Psoas muscle (tissue), 7 donors: ENCODE measurements at regions not wholly inside any gene's neighbourhood (a gene's known extent, or its start where the extent isn't known, plus 50 kb on each side); places are given as distances from the start of the nearest gene placed in this dataset.
A peak's percentile ranks its signal among the peaks of the same experiment; 100 is the strongest.

Source experiments
- ATAC-seq, 4 donors: fragments of 200-7000 bp; cut with Tn5 transposase; one replicate each; pipeline ENCODE4 v1.9.1; 2020; ENCODE audit warnings: moderate library complexity in 3 of 4, mild to moderate bottlenecking in 2 of 4
- DNase-seq, 2 donors: peaks; one replicate each; pipeline ENCODE4 v3.0.0-alpha.2; 2020
- H3K27ac ChIP-seq: fragments of 200-600 bp; one replicate; pipeline ENCODE4 v1.8.0; 2022
- H3K27me3 ChIP-seq, 3 donors: fragments of 200-600 bp in 1 of 3; one replicate each; pipeline versions ENCODE4 v1.6.1 to v1.8.0; 2013 to 2022; ENCODE audit warnings: low read length in 2 of 3, mild to moderate bottlenecking in 2 of 3, moderate library complexity in 1 of 3; ENCODE audit not compliant: insufficient read depth in 3 of 3
- H3K36me3 ChIP-seq, 2 donors: fragments of 200-600 bp in 1 of 2; one replicate each; pipeline versions ENCODE4 v1.6.1 to v1.8.0; 2013 to 2022; ENCODE audit warnings: low read depth in 1 of 2, mild to moderate bottlenecking in 1 of 2, moderate library complexity in 1 of 2; ENCODE audit not compliant: insufficient read depth in 1 of 2
- H3K4me1 ChIP-seq: fragments of 200-600 bp; one replicate; pipeline ENCODE4 v1.8.0; 2022
- H3K4me3 ChIP-seq: fragments of 200-600 bp; one replicate; pipeline ENCODE4 v1.8.0; 2022; ENCODE audit warnings: mild to moderate bottlenecking
- H3K9me3 ChIP-seq: fragments of 200-600 bp; one replicate; pipeline ENCODE4 v1.8.0; 2022
- CTCF ChIP-seq: fragments of 200-600 bp; IDR thresholded peaks from one replicate; pipeline ENCODE4 v1.8.0; 2022; ENCODE audit warnings: antibody characterized with exemption
- WGBS, 3 donors: extraction: QIAGEN DNeasy Blood & Tissue Kit; methylation state at CpG; one replicate each; pipeline versions ENCODE4 v1.1.6 to v1.1.7; 2013; 5-methylcytosine and 5-hydroxymethylcytosine counted together
- intact Hi-C, 2 donors: fragments of 100-400 bp; cut with DNase I; formaldehyde crosslinking; loops; one replicate each; pipeline versions ENCODE4 v1.11.0 to v1.14.2; 2022
- donor health status: healthy with polysubstance abuse.
- donor health status: DM: no; HTN: no; CAD: no; lungs with moderate emphysema.
- donor health status: Bipolar disorder and iron deficiency.
- donor health status: healthy.
- donor health status: DM: yes; HTN: yes; CAD: no.
- donor health status: DM: no; HTN: no; CAD: no.
- donor health status: DM: yes; HTN: yes; CAD: no.

GRCh38 chr2:234335661-234336228 lies 161.1 kb downstream of the ARL4C start:
- Histone ChIP-seq H3K27me3 (peaks cover 0 to 4% (median 0%) of the 10 kb centered on the region in 3 donors), H3K4me1 (no peaks in the 10 kb centered on the region), H3K9me3 (no peaks in the 10 kb centered on the region), H3K27ac (no peak overlapping the region), H3K36me3 (no peaks in the 10 kb centered on the region), H3K4me3 (no peak overlapping the region)
- intact Hi-C loops: loop anchor here in 1 of 2 donors (1.0 kb wide), 1 partner anchor 17 kb away; no protein-coding TSS in a partner anchor
- DNase-seq (peak; percentile 75 to 86), ATAC-seq (peak; percentile 46 to 93 (median 87))
- WGBS, 3 donors: 9 to 11% (median 10%) methylated on average over 19 of the region's 19 CpGs
- no peak for TF ChIP-seq CTCF

GRCh38 chr2:234334756-234335155 lies 162.1 kb downstream of the ARL4C start:
- ATAC-seq (no peak), DNase-seq (no peak)
- H3K27me3 ChIP-seq: peaks cover 0 to 4% (median 0%) of the 10 kb centered on the region in 3 donors
- no peak overlapping the region for H3K27ac ChIP-seq
- H3K9me3 ChIP-seq: no peaks in the 10 kb centered on the region
- intact Hi-C loops: loop anchor here in 1 of 2 donors (1.0 kb wide), 1 partner anchor 18 kb away; no protein-coding TSS in a partner anchor
- TF ChIP-seq CTCF: no peak
- 55 to 72% (median 58%) methylated on average over 4 of the region's 4 CpGs for WGBS, 3 donors
- H3K4me3 ChIP-seq: no peak overlapping the region
- H3K36me3 ChIP-seq: no peaks in the 10 kb centered on the region
- H3K4me1 ChIP-seq: no peaks in the 10 kb centered on the region

- Histone ChIP-seq H3K27ac (no peak overlapping the region), H3K4me3 (no peak overlapping the region), H3K4me1 (no peaks in the 10 kb centered on the region), H3K36me3 (no peaks in the 10 kb centered on the region), H3K27me3 (peaks cover 0 to 4% (median 0%) of the 10 kb centered on the region in 3 donors), H3K9me3 (no peaks in the 10 kb centered on the region)
- no peak for ATAC-seq
- 50 to 68% (median 59%) methylated on average over 3 of the region's 3 CpGs for WGBS, 3 donors
- no peak for TF ChIP-seq CTCF
- no peak for DNase-seq
- intact Hi-C loops: no loop called here
Measured at GRCh38 chr2:234334151-234334550, 162.7 kb downstream of the ARL4C start.

- DNase-seq (no peak), ATAC-seq (no peak)
- H3K4me1 ChIP-seq: no peaks in the 10 kb centered on the region
- H3K27me3 ChIP-seq: peaks cover 0 to 4% (median 0%) of the 10 kb centered on the region in 3 donors
- intact Hi-C loops: no loop called here
- H3K27ac ChIP-seq: no peak overlapping the region
- TF ChIP-seq CTCF: no peak
- 81 to 87% (median 86%) methylated on average over 10 of the region's 10 CpGs for WGBS, 3 donors
- H3K36me3 ChIP-seq: no peaks in the 10 kb centered on the region
- no peak overlapping the region for H3K4me3 ChIP-seq
- H3K9me3 ChIP-seq: no peaks in the 10 kb centered on the region
Measured at GRCh38 chr2:234333168-234334130, 163.4 kb downstream of the ARL4C start.
